HCT116 (cell line): ENCODE measurements at regions not wholly inside any gene's neighbourhood (a gene's known extent, or its start where the extent isn't known, plus 50 kb on each side); places are given as distances from the start of the nearest gene placed in this dataset.

ENCODE experiments used
- ATAC-seq: fragments of 200-7000 bp; cut with Tn5 transposase; 2 replicates; pipeline ENCODE4 v1.9.1; 2020; ENCODE audit warnings: mild to moderate bottlenecking, moderate library complexity
- BruUV-seq: library from RNA; stranded (reverse); fragments of 400-500 nt; replicated peaks from 2 replicates; lab custom pipeline; 2021; lab: Mats Ljungman, UMichigan
- CTCF ChIA-PET: fragments of 300-600 bp; sonication (Branson Sonifier 250); formaldehyde crosslinking; loops from one replicate; lab custom pipeline; 2021; ENCODE audit warnings: antibody characterized with exemption; lab: Charles Lee
- POLR2A ChIA-PET: fragments of 300-600, 350-600 bp; sonication (Branson Sonifier 250); formaldehyde crosslinking; loops from one replicate; lab custom pipeline; 2021; ENCODE audit warnings: antibody characterized with exemption; lab: Charles Lee
- RAD21 ChIA-PET, 2 experiments: fragments of 300-600 bp; sonication (Branson Sonifier 250); formaldehyde crosslinking; loops; one replicate each; lab custom pipeline; 2023; ENCODE audit warnings: low total read pairs in 2 of 2; ENCODE audit not compliant: uncharacterized antibody in 2 of 2, unreplicated experiment in 2 of 2, low non-redundant PET in 1 of 2; lab: Charles Lee
- DNase-seq: peaks from one replicate; pipeline ENCODE4 v3.0.0-alpha.2; 2010; ENCODE audit warnings: low read depth, low spot score
- H2AFZ ChIP-seq: fragments of 200-600 bp; shearing (Covaris generic), sonication (generic); 2 replicates; pipeline ENCODE4 v1.6.1; 2017; ENCODE audit warnings: low read depth, mixed run types, mixed read lengths, antibody characterized with exemption, low read length; ENCODE audit not compliant: poor library complexity, severe bottlenecking
- H3K27ac ChIP-seq: 2 replicates; pipeline ENCODE4 v1.5.1; 2012; ENCODE audit warnings: low read depth, low read length
- H3K27me3 ChIP-seq: fragments of 200-600 bp; sonication (generic); 2 replicates; pipeline ENCODE4 v1.6.1; 2016; ENCODE audit warnings: mixed run types, low read length, mixed read lengths; ENCODE audit not compliant: insufficient read depth
- H3K36me3 ChIP-seq, 2 experiments: fragments of 200-500 bp in 1 of 2; fragments of 200-600 bp in 1 of 2; sonication (Bioruptor generic) in 1 of 2; sonication (generic) in 1 of 2; 2 replicates each; pipeline versions ENCODE4 v1.5.1 to v1.6.1; 2014 to 2016; ENCODE audit warnings: low read length in 2 of 2, inconsistent platforms in 1 of 2, mixed read lengths in 1 of 2, mixed run types in 1 of 2; ENCODE audit not compliant: insufficient read depth in 2 of 2, control insufficient read depth in 1 of 2
- H3K4me1 ChIP-seq, 2 experiments: fragments of 200-600 bp in 1 of 2; sonication (generic) in 1 of 2; 2 replicates each; pipeline versions ENCODE4 v1.5.1 to v1.6.1; 2012 to 2017; ENCODE audit warnings: low read length in 2 of 2, inconsistent platforms in 1 of 2, mild to moderate bottlenecking in 1 of 2, mixed read lengths in 1 of 2, mixed run types in 1 of 2, moderate library complexity in 1 of 2; ENCODE audit not compliant: insufficient read depth in 2 of 2, control insufficient read depth in 1 of 2
- H3K4me2 ChIP-seq: fragments of 200-600 bp; sonication (generic); 2 replicates; pipeline ENCODE4 v1.6.1; 2017; ENCODE audit warnings: mixed run types, low read length, mixed read lengths
- H3K4me3 ChIP-seq, 2 experiments: fragments of 200-600 bp in 1 of 2; sonication (generic) in 1 of 2; replicated peaks in 1 of 2; 2 replicates each; pipeline ENCODE4 v1.5.1; 2011 to 2016; ENCODE audit warnings: low read length in 2 of 2, control low read depth in 1 of 2, low read depth in 1 of 2, mild to moderate bottlenecking in 1 of 2, mixed read lengths in 1 of 2, mixed run types in 1 of 2
- H3K79me2 ChIP-seq: fragments of 200-600 bp; sonication (generic); 2 replicates; pipeline ENCODE4 v1.6.1; 2017; ENCODE audit warnings: mild to moderate bottlenecking, mixed run types, low read length, moderate library complexity, mixed read lengths; ENCODE audit not compliant: insufficient read depth
- H3K9ac ChIP-seq: fragments of 200-600 bp; sonication (generic); 2 replicates; pipeline ENCODE4 v1.6.1; 2016; ENCODE audit warnings: low read length, mixed read lengths
- H3K9me2 ChIP-seq: fragments of 200-600 bp; sonication (generic), shearing (Covaris generic); 2 replicates; pipeline ENCODE4 v1.6.1; 2017; ENCODE audit warnings: mixed run types, mild to moderate bottlenecking, moderate library complexity; ENCODE audit not compliant: insufficient read depth
- H3K9me3 ChIP-seq, 2 experiments: fragments of 200-500 bp in 1 of 2; fragments of 200-600 bp in 1 of 2; sonication (Bioruptor generic) in 1 of 2; sonication (generic) in 1 of 2; 2 replicates each; pipeline ENCODE4 v1.6.1; 2014 to 2017; ENCODE audit warnings: low read length in 2 of 2, mixed read lengths in 2 of 2, inconsistent platforms in 1 of 2, low read depth in 1 of 2, mild to moderate bottlenecking in 1 of 2, mixed run types in 1 of 2, moderate library complexity in 1 of 2; ENCODE audit not compliant: control insufficient read depth in 1 of 2, insufficient read depth in 1 of 2
- H4K20me1 ChIP-seq: fragments of 200-600 bp; sonication (generic), shearing (Covaris generic); 2 replicates; pipeline ENCODE4 v1.6.1; 2017; ENCODE audit warnings: mixed run types, mild to moderate bottlenecking, moderate library complexity; ENCODE audit not compliant: insufficient read depth
- ATF3 ChIP-seq: IDR thresholded peaks from 2 replicates; pipeline ENCODE4 v1.6.1; 2012
- CEBPB ChIP-seq: IDR thresholded peaks from 2 replicates; pipeline ENCODE4 v1.6.1; 2012; ENCODE audit warnings: low read depth
- EGR1 ChIP-seq: IDR thresholded peaks from 2 replicates; pipeline ENCODE4 v1.6.1; 2012; ENCODE audit warnings: low read depth
- ELF1 ChIP-seq: IDR thresholded peaks from 2 replicates; pipeline ENCODE4 v1.6.1; 2012; ENCODE audit warnings: low read depth, borderline replicate concordance
- FOSL1 ChIP-seq: IDR thresholded peaks from 2 replicates; pipeline ENCODE4 v1.6.1; 2012; ENCODE audit warnings: low read depth
- JUND ChIP-seq: IDR thresholded peaks from 2 replicates; pipeline ENCODE4 v1.6.1; 2012
- RAD21 ChIP-seq: IDR thresholded peaks from 2 replicates; pipeline ENCODE4 v1.6.1; 2012; ENCODE audit warnings: low read depth, mild to moderate bottlenecking
- REST ChIP-seq: IDR thresholded peaks from 2 replicates; pipeline ENCODE4 v1.6.1; 2012; ENCODE audit warnings: low read depth
- SP1 ChIP-seq: IDR thresholded peaks from 2 replicates; pipeline ENCODE4 v1.6.1; 2012; ENCODE audit warnings: low read depth
- TCF7L2 ChIP-seq: IDR thresholded peaks from 2 replicates; pipeline ENCODE4 v1.7.0; 2011; ENCODE audit warnings: borderline replicate concordance, inconsistent platforms; ENCODE audit not compliant: insufficient read depth, insufficient read length; ENCODE audit errors: extremely low read depth
- YY1 ChIP-seq: IDR thresholded peaks from 2 replicates; pipeline ENCODE4 v1.6.1; 2011; ENCODE audit warnings: low read length, low read depth, moderate library complexity, mild to moderate bottlenecking; ENCODE audit not compliant: insufficient replicate concordance; ENCODE audit errors: extremely low read depth
- ZNF274 ChIP-seq: fragments of 200-500 bp; sonication (Bioruptor generic); IDR thresholded peaks from 2 replicates; pipeline ENCODE4 v1.6.1; 2014; ENCODE audit warnings: mild to moderate bottlenecking, low read depth, low read length, inconsistent platforms
- intact Hi-C: fragments of 100-400 bp; cut with micrococcal nuclease; formaldehyde crosslinking; loops from 2 replicates; pipeline ENCODE4 v1.10.0; 2022
- TF ChIP-seq, protein P1 (sequence below): IDR thresholded peaks from 2 replicates; pipeline ENCODE4 v1.6.1; 2012

- POLR2A ChIA-PET = no interaction called here
- Histone ChIP-seq H3K36me3 (no peaks in the 10 kb centered on the region), H3K9me2 (no peaks in the 10 kb centered on the region)
- DNase-seq (no peak), ATAC-seq (no peak)
- CTCF ChIA-PET = no interaction called here
- RAD21 ChIA-PET = no interaction called here
- TF ChIP-seq ELF1 (no peak), ZNF274 (no peak), CEBPB (no peak), ATF3 (no peak), JUND (no peak), YY1 (no peak), SP1 (no peak)
- TF ChIP-seq, all 23 proteins: peak for 0
- H3K4me2 ChIP-seq = no peak overlapping the region
- no TSS peak for BruUV-seq
- H3K9me3 ChIP-seq = no peaks in the 10 kb centered on the region
- H4K20me1 ChIP-seq = no peaks in the 10 kb centered on the region
- 0 out of 2 replicates have a peak, but pooled peaks cover 8% of the 10 kb centered on the region for H3K27me3 ChIP-seq
- H3K27ac ChIP-seq = no peak overlapping the region
- H3K4me3 ChIP-seq = no peak overlapping the region
- H2AFZ ChIP-seq = no peak overlapping the region
- no peaks in the 10 kb centered on the region for H3K79me2 ChIP-seq
- H3K9ac ChIP-seq = no peak overlapping the region
- intact Hi-C loops = no loop called here
- H3K4me1 ChIP-seq = no peaks in the 10 kb centered on the region
These were observed 339.9 kb downstream of the KCNS3 start for GRCh38 chr2:18218160-18218933.

DNA sequence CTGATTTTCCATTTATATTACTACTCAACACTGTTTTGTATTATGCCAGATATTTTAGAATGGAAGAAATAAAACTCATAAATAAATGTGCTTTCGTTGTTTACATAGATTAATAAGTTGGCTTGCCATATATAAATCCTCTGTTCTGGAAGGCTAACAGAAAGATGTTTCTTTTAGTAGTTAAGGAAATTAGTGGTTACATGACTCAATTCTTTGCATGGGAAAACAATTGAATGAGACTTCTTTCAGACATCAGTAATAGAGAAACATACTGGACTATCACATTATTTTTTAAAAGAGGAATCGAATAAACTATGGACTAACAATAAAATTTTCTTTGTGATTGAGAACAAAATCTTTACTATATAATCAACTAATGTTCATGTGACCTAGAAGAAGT lies 336.5 kb downstream of the KCNS3 start:
- Histone ChIP-seq H3K27me3 (peaks cover 18% of the 10 kb centered on the region; the same call in 1 of the 2 replicates), H3K36me3 (no peaks in the 10 kb centered on the region), H3K9ac (no peak overlapping the region), H3K79me2 (no peaks in the 10 kb centered on the region), H3K27ac (no peak overlapping the region), H3K4me2 (no peak overlapping the region), H3K4me1 (no peaks in the 10 kb centered on the region), H2AFZ (no peak overlapping the region), H3K9me2 (no peaks in the 10 kb centered on the region), H3K4me3 (no peak overlapping the region), H4K20me1 (no peaks in the 10 kb centered on the region), H3K9me3 (no peaks in the 10 kb centered on the region)
- no TSS peak for BruUV-seq
- DNase-seq (no peak), ATAC-seq (no peak)
- TF ChIP-seq REST (no peak), RAD21 (no peak), EGR1 (no peak), CEBPB (no peak), TCF7L2 (no peak), FOSL1 (no peak), SP1 (no peak)
- TF ChIP-seq, protein P1, sequence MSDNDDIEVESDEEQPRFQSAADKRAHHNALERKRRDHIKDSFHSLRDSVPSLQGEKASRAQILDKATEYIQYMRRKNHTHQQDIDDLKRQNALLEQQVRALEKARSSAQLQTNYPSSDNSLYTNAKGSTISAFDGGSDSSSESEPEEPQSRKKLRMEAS = no peak
- CTCF ChIA-PET = no interaction called here
- intact Hi-C loops = no loop called here
- POLR2A ChIA-PET = no interaction called here
- RAD21 ChIA-PET = no interaction called here
